ENCODE measurements at regions not wholly inside any gene's neighbourhood (a gene's known extent, or its start where the extent isn't known, plus 50 kb on each side); places are given as distances from the start of the nearest gene placed in this dataset.

DNA sequence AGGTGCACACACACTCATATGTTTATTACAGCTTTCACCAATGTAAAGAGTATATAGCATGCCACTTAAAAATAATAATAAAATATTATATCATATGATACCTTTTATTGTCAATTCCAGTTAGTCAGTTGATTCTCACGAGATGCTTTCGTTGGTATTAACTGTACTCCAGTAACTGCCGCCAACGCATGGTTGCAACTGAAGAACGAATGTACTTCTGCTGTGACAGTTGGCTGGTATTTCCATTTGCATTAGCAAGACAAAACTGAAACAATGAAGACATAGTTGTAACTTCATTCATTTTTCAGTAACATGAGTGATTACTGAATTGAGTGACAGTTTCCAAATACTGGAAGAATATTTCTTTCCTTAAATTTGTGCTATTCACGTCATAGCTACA lies 70.5 kb upstream of the PRKCQ start:
- no peak overlapping the region for H3K4me3 Mint-ChIP-seq
- no peaks in the 10 kb centered on the region for H3K79me1 ChIP-seq (ENCODE audit: insufficient read depth, low read depth, low read length, poor library complexity, severe bottlenecking)
- no peak overlapping the region for H3K14ac ChIP-seq (ENCODE audit: insufficient read depth, low read length)
- no peaks in the 10 kb centered on the region for H4K20me1 ChIP-seq (ENCODE audit: control insufficient read depth, insufficient read depth, insufficient read length)
- no peak overlapping the region for H2BK20ac ChIP-seq (ENCODE audit: low read depth, low read length, poor library complexity, severe bottlenecking)
- no peak overlapping the region for H2BK15ac ChIP-seq (ENCODE audit: low read depth, low read length)
- H3K36me3 Mint-ChIP-seq (ENCODE audit: insufficient read depth in 1 of 3, low read depth in 3 of 3) = no peaks in the 10 kb centered on the region
- no peak overlapping the region for H3K27ac Mint-ChIP-seq
- no peaks in the 10 kb centered on the region for H3K9me3 ChIP-seq (ENCODE audit: control insufficient read depth, low read depth, low read length)
- no peak overlapping the region for H3K27ac ChIP-seq (ENCODE audit: insufficient read length, low read depth, low read length)
- TF ChIP-seq, protein P1, sequence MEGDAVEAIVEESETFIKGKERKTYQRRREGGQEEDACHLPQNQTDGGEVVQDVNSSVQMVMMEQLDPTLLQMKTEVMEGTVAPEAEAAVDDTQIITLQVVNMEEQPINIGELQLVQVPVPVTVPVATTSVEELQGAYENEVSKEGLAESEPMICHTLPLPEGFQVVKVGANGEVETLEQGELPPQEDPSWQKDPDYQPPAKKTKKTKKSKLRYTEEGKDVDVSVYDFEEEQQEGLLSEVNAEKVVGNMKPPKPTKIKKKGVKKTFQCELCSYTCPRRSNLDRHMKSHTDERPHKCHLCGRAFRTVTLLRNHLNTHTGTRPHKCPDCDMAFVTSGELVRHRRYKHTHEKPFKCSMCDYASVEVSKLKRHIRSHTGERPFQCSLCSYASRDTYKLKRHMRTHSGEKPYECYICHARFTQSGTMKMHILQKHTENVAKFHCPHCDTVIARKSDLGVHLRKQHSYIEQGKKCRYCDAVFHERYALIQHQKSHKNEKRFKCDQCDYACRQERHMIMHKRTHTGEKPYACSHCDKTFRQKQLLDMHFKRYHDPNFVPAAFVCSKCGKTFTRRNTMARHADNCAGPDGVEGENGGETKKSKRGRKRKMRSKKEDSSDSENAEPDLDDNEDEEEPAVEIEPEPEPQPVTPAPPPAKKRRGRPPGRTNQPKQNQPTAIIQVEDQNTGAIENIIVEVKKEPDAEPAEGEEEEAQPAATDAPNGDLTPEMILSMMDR (conservative IDR thresholded peaks at IDR 0.05) = no peak
- peaks cover 5% of the 10 kb centered on the region for H3K4me1 ChIP-seq (ENCODE audit: insufficient read depth, low read length)
- H3K4me2 ChIP-seq (ENCODE audit: insufficient read depth, insufficient read length, low read length) = no peak overlapping the region
- no peaks in the 10 kb centered on the region for H3K9me3 Mint-ChIP-seq
- H3T11ph ChIP-seq (ENCODE audit: low read length) = no peak overlapping the region
- no peak overlapping the region for H2BK12ac ChIP-seq (ENCODE audit: insufficient read length, low read depth, low read length)
- H3K23me2 ChIP-seq (ENCODE audit: insufficient read length, low read depth, low read length, poor library complexity, severe bottlenecking) = no peaks in the 10 kb centered on the region
- no peak overlapping the region for H2BK5ac ChIP-seq (ENCODE audit: insufficient read length, low read length)
- H4K8ac ChIP-seq (replicated peaks; ENCODE audit: insufficient read length, low read depth, low read length) = no peak overlapping the region
- no peak overlapping the region for H3K56ac ChIP-seq (ENCODE audit: insufficient read length, low read depth, low read length)
- no peak overlapping the region for H4K5ac ChIP-seq (ENCODE audit: insufficient read length, low read depth, low read length)
- H4K91ac ChIP-seq (ENCODE audit: insufficient read length, low read depth, low read length) = no peak overlapping the region
- peaks cover 28 to 31% of the 10 kb centered on the region in 2 experiments for H3K4me1 Mint-ChIP-seq
- no CpG with 5 or more reads among the region's 6 CpGs for WGBS (ENCODE audit: extremely low coverage, insufficient read length, low lambda C conversion rate)
- no peaks in the 10 kb centered on the region for H3K79me2 ChIP-seq (ENCODE audit: insufficient read depth, low read length)
- H2BK120ac ChIP-seq (ENCODE audit: low read depth, low read length, poor library complexity, severe bottlenecking) = no peak overlapping the region
- H3K23ac ChIP-seq (ENCODE audit: insufficient read length, low read depth, low read length) = no peak overlapping the region
- no peak overlapping the region for H3K18ac ChIP-seq (ENCODE audit: insufficient read length, low read depth, low read length)
- no peak for DNase-seq
- no peaks in the 10 kb centered on the region for H3K27me3 ChIP-seq (ENCODE audit: insufficient read depth, low read length)
- no peak overlapping the region for H3K4ac ChIP-seq (ENCODE audit: low read depth, low read length)
- no peak overlapping the region for H3K9ac ChIP-seq (ENCODE audit: extremely low read depth, insufficient read length, low read length)
- H3K27me3 Mint-ChIP-seq (ENCODE audit: low read depth) = no peaks in the 10 kb centered on the region
- H2AFZ ChIP-seq (ENCODE audit: low read length) = no peak overlapping the region
- H2AK5ac ChIP-seq (ENCODE audit: insufficient read length, low read length) = no peak overlapping the region

All from H9 (cell line).